DOHH2 (cell line): ENCODE measurements at regions not wholly inside any gene's neighbourhood (a gene's known extent, or its start where the extent isn't known, plus 50 kb on each side); places are given as distances from the start of the nearest gene placed in this dataset.
"Not testable (repeated sequence)": the region's sequence is repeated elsewhere in the genome, so short reads cannot be mapped to it uniquely, and the experiment has no call there.

Source experiments
- EZH2phosphoT487 ChIP-seq: fragments of 200-600 bp; sonication (generic); IDR thresholded peaks from 2 replicates; pipeline ENCODE4 v1.6.1; 2017; ENCODE audit warnings: borderline replicate concordance, mild to moderate bottlenecking, antibody characterized with exemption, low read length, moderate library complexity, mixed read lengths
- TF ChIP-seq, protein P1 (sequence below): fragments of 200-600 bp; sonication (generic); IDR thresholded peaks from one replicate; pipeline ENCODE4 v1.5.1; 2014; ENCODE audit warnings: antibody characterized with exemption, mild to moderate bottlenecking, low read depth, low read length; ENCODE audit not compliant: poor library complexity, severe bottlenecking

DNA sequence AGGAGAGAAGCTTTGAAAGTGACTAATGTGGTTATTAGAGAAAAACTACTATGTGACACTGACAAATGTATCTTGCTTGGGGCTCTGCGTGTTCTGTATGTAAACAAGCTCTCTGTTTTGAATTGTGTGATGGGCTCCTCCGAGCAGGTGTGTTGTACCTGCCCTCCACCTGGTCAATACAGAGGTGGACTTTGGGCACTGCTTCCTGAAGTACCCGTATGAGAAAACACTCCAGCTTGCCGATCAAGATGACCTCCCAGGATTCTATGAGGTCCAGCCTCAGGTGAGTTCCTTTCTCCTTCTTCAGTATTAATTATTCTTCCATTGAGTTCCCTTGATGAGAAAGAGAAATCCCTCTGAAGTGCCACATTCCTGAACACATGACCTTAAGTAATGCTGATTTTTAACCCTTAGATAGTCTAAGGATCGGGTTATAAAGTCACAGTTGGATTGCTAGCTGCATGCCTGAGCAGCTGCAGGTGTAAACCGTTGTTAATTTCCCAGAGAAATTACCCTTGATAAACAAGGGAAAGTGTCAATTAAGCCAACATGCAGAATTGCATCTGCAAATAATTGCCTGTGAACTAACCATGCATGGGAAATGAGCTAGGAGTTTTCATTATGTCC is 292.0 kb upstream of the NBPF12 start:
- TF ChIP-seq, protein P1, sequence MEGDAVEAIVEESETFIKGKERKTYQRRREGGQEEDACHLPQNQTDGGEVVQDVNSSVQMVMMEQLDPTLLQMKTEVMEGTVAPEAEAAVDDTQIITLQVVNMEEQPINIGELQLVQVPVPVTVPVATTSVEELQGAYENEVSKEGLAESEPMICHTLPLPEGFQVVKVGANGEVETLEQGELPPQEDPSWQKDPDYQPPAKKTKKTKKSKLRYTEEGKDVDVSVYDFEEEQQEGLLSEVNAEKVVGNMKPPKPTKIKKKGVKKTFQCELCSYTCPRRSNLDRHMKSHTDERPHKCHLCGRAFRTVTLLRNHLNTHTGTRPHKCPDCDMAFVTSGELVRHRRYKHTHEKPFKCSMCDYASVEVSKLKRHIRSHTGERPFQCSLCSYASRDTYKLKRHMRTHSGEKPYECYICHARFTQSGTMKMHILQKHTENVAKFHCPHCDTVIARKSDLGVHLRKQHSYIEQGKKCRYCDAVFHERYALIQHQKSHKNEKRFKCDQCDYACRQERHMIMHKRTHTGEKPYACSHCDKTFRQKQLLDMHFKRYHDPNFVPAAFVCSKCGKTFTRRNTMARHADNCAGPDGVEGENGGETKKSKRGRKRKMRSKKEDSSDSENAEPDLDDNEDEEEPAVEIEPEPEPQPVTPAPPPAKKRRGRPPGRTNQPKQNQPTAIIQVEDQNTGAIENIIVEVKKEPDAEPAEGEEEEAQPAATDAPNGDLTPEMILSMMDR: not testable (repeated sequence)
- TF ChIP-seq EZH2phosphoT487: not testable (repeated sequence)
